Left ventricle myocardium inferior (tissue), 1 donor: ENCODE measurements at regions not wholly inside any gene's neighbourhood (a gene's known extent, or its start where the extent isn't known, plus 50 kb on each side); places are given as distances from the start of the nearest gene placed in this dataset.

Experiments
- DNase-seq: peaks from one replicate; pipeline ENCODE4 v3.0.0-alpha.2; 2020
- H3K27ac ChIP-seq: fragments of 200-600 bp; replicated peaks from 2 replicates; pipeline ENCODE4 v1.8.0; 2021
- H3K27me3 ChIP-seq: fragments of 200-600 bp; 2 replicates; pipeline ENCODE4 v1.8.0; 2021; ENCODE audit warnings: low read depth
- H3K36me3 ChIP-seq: fragments of 200-600 bp; 2 replicates; pipeline ENCODE4 v1.8.0; 2021
- H3K4me1 ChIP-seq: fragments of 200-600 bp; 2 replicates; pipeline ENCODE4 v1.8.0; 2021
- H3K4me3 ChIP-seq: fragments of 200-600 bp; 2 replicates; pipeline ENCODE4 v1.8.0; 2021; ENCODE audit warnings: mild to moderate bottlenecking, moderate library complexity
- H3K9me3 ChIP-seq: fragments of 200-600 bp; replicated peaks from 2 replicates; pipeline ENCODE4 v1.8.0; 2021
- intact Hi-C: fragments of 100-400 bp; cut with micrococcal nuclease; formaldehyde crosslinking; loops from one replicate; pipeline ENCODE4 v1.11.0; 2022
- TF ChIP-seq, protein P1 (sequence below): fragments of 200-600 bp; IDR thresholded peaks from 2 replicates; pipeline ENCODE4 v1.8.0; 2021; ENCODE audit warnings: antibody characterized with exemption, mild to moderate bottlenecking, borderline replicate concordance
- donor health status: DM: no; HTN: yes; CAD: no; lungs with severe emphysema.

- no peak overlapping the region for H3K4me3 ChIP-seq
- intact Hi-C loops = no loop called here
- H3K36me3 ChIP-seq = no peaks in the 10 kb centered on the region
- no peak overlapping the region for H3K27ac ChIP-seq
- H3K4me1 ChIP-seq = no peaks in the 10 kb centered on the region
- no peaks in the 10 kb centered on the region for H3K9me3 ChIP-seq
- DNase-seq = no peak
- TF ChIP-seq, protein P1, sequence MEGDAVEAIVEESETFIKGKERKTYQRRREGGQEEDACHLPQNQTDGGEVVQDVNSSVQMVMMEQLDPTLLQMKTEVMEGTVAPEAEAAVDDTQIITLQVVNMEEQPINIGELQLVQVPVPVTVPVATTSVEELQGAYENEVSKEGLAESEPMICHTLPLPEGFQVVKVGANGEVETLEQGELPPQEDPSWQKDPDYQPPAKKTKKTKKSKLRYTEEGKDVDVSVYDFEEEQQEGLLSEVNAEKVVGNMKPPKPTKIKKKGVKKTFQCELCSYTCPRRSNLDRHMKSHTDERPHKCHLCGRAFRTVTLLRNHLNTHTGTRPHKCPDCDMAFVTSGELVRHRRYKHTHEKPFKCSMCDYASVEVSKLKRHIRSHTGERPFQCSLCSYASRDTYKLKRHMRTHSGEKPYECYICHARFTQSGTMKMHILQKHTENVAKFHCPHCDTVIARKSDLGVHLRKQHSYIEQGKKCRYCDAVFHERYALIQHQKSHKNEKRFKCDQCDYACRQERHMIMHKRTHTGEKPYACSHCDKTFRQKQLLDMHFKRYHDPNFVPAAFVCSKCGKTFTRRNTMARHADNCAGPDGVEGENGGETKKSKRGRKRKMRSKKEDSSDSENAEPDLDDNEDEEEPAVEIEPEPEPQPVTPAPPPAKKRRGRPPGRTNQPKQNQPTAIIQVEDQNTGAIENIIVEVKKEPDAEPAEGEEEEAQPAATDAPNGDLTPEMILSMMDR = peak; percentile 53
- no peaks in the 10 kb centered on the region for H3K27me3 ChIP-seq
Measured at GRCh38 chr5:112529525-112529924, 110.4 kb upstream of the EPB41L4A start.

DNA sequence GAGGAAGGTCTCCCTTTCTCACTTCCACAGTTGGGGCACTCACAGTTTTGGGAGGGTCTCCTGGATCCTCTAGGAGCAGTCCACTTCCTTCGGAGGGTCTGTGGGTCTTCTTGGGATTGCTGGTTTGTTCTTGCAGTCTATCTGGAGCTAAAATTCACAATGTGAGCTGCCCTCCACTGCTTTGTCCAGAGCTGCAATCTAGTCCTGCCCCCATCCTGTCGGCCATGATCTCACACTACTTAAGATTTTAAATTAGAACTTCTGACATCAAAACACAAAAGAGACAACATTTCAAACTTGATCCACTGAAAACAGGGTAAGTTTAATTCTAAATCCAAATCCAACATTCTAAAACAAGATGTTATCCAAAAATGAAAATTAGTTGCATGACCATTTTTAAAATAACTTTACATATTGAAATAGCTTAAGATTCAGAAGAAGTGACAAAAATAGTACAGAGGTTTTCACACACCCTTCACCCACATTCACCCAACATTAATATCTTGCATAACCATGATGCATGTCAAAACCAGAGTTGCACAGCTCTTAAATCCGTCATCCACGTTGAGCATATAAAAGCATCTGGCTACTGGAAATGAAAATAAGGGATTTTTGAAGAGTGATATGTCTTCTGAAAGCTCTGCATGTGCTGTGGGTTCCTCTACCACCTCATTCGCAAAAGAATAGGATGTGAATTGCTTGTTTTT is 113.7 kb upstream of the EPB41L4A start:
- no peak overlapping the region for H3K27ac ChIP-seq
- no peaks in the 10 kb centered on the region for H3K4me1 ChIP-seq
- no peaks in the 10 kb centered on the region for H3K36me3 ChIP-seq
- no peak overlapping the region for H3K4me3 ChIP-seq
- intact Hi-C loops = no loop called here
- no peaks in the 10 kb centered on the region for H3K27me3 ChIP-seq
- no peaks in the 10 kb centered on the region for H3K9me3 ChIP-seq
- no peak for DNase-seq
- TF ChIP-seq, protein P1 = no peak

- TF ChIP-seq, protein P1 = no peak
- H3K4me3 ChIP-seq = no peak overlapping the region
- no peaks in the 10 kb centered on the region for H3K36me3 ChIP-seq
- no peaks in the 10 kb centered on the region for H3K9me3 ChIP-seq
- no peak for DNase-seq
- no peaks in the 10 kb centered on the region for H3K27me3 ChIP-seq
- intact Hi-C loops = no loop called here
- H3K27ac ChIP-seq = no peak overlapping the region
- H3K4me1 ChIP-seq = no peaks in the 10 kb centered on the region
Measured at GRCh38 chr5:112533362-112533761, 114.3 kb upstream of the EPB41L4A start.

DNA sequence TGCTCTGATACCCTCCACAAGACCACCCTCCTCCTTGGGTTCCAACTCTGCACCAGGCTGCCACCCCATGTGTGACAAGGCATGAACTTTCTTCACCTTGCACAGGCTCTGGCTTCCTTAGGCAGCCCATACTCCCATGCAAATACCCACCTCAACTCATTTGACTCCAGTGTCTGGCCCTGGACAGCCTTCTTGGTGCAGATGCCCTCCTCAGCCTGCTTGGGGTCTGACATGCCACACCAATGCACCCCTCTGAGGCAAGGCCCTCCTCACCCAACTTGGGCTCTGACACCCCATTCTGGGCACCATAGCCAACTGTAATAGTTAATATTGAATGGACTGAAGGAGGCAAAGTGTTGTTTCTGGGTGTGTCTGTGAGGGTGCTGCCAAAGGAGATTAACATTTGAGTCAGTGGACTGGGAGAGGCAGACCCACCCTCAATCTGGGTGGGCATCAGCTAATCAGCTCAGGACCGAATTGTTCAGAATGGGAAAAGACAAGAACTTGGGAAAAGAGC is 115.0 kb upstream of the EPB41L4A start:
- Histone ChIP-seq H3K27ac (no peak overlapping the region), H3K4me3 (no peak overlapping the region), H3K4me1 (no peaks in the 10 kb centered on the region), H3K27me3 (no peaks in the 10 kb centered on the region), H3K36me3 (no peaks in the 10 kb centered on the region), H3K9me3 (no peaks in the 10 kb centered on the region)
- TF ChIP-seq, protein P1 = no peak
- DNase-seq = no peak
- intact Hi-C loops = no loop called here

- no peak overlapping the region for H3K4me3 ChIP-seq
- H3K27me3 ChIP-seq = no peaks in the 10 kb centered on the region
- H3K4me1 ChIP-seq = no peaks in the 10 kb centered on the region
- no peak overlapping the region for H3K27ac ChIP-seq
- TF ChIP-seq, protein P1 = no peak
- DNase-seq = no peak
- no peaks in the 10 kb centered on the region for H3K36me3 ChIP-seq
- intact Hi-C loops = no loop called here
- H3K9me3 ChIP-seq = no peaks in the 10 kb centered on the region
Measured at GRCh38 chr5:112534611-112535255, 115.7 kb upstream of the EPB41L4A start.
